ENCODE measurements at regions not wholly inside any gene's neighbourhood (a gene's known extent, or its start where the extent isn't known, plus 50 kb on each side); places are given as distances from the start of the nearest gene placed in this dataset.

DNA sequence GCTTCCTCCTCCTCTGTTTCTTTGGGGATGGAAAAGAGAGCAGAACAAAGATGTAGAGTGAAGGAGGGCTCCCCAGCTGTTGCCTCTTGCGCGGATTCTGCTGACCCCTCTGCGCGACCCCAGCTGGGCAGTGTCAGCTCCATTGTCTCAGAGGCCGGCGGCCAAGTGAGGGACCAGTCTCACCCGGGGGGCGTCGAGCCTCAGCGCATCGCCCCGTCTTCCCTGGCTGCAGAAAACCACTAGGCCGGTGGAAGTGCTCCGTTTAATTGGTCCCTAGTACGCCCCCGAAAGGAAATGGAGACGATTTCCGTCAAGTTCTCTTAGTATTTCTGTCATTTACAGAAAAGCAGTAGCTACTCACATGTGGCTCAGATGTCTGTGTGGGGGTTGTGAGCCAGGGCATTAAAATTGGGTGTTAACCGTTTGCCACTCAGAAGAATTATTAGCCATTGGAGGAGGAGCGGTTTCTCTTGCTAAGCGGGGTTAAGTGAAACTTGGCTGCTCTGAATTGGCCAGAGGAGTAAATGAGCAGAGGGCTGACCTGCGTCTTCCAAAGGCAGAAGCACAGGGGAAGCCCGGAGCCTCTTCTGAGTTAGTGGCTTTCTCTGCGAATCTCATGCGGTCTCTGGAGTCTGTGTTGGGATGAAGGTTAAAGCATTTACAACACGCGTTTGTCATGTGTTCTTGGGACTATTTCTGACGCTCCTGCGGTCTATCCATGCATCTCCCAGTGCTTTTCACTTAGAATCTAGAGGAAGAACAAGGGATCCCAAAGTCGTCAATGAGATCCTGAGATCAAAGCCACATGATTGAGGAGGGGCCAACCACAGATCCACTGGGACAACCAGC lies 132.8 kb upstream of the MYO16 start:
- H3K4me3 ChIP-seq (ENCODE audit: low read depth, low read length), result peak overlapping the region; percentile 33
- no peak for DNase-seq (ENCODE audit: low read depth)

DNA sequence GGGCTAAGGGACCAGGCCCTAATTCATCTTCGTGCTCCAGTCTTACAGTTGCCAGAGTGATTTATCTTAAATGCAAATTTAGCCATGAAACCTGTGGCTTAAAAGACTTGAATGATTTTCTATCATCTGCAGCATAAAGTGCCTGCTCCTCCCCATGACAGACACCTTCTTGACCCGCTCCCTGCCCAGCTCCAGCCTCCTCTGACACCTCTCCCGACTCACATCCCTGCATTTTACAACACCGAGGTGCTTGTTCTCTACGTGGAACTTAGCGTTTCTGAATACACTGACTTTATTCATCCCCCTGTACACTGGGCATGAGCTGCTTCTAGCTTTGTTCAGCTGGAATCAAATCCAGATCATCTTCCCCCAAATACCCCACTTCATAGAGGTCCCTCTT lies 128.7 kb upstream of the MYO16 start:
- DNase-seq (ENCODE audit: low read depth), result no peak
- no peak overlapping the region for H3K4me3 ChIP-seq (ENCODE audit: low read depth, low read length)

DNA sequence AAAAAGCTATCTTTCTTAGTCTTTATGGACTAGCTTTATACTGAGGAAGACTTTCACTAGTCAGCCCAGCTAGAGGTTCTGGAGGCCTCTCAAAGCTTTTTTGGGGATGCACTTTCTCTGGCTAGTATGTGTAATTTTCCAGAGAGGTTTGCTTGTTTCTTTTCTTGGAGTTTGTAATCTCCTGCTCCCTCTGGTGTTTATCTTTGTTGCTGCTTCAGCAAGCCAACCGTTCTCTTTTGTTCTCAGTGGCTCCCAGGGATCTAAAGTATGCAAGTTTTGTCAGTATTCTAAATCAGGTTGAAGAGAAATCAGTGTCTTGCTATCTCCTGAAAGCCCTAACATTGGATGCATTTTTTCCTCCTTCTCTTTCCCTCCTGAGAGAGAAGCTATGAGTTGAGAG lies 121.1 kb upstream of the MYO16 start:
- H3K4me3 ChIP-seq (ENCODE audit: low read depth, low read length), result no peak overlapping the region

DNA sequence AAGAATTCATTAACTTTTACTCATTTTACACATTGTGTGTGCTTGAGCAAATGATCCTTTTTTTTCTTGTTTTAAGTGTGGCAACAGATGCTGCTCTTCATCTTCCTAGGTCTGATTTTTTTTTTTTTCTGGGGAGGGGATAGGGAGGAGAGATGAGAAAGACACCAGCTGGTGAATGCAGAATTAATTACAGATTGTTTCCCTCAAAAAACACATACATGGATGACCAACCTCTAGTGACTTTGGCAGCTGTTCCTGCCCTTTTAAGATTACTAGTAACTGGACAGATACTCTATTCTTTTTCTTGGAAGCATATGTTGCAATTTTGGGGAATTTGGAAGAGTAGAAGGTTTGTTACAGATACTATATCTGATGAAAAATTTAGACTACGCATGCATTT lies 103.6 kb upstream of the MYO16 start:
- H3K4me3 ChIP-seq (ENCODE audit: low read depth, low read length), result no peak overlapping the region

More for the DNA sequence above, 121.1 kb upstream of the MYO16 start:
- no peak for DNase-seq (ENCODE audit: low read depth)

DNA sequence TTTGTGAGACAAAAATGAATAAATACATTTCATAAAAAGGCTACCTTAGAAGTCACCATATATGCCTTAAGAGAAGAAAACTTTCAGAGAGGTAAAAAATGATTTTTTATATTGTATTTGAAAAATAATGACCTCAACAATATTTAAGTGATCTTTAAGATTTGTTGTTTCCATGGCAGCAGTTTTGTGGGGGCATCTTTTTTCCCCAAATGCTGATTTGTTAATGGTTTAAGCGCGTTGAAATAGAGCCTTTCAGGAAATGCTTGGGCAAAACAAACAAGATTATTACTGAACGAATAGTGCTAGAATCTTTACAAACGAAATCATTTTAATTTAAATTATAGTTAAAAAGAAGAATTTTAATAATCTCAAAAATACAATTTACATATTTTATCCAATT lies 103.1 kb upstream of the MYO16 start:
- H3K4me3 ChIP-seq (ENCODE audit: low read depth, low read length), result no peak overlapping the region

More for the DNA sequence above, 103.6 kb upstream of the MYO16 start:
- DNase-seq (ENCODE audit: low read depth), result no peak

DNA sequence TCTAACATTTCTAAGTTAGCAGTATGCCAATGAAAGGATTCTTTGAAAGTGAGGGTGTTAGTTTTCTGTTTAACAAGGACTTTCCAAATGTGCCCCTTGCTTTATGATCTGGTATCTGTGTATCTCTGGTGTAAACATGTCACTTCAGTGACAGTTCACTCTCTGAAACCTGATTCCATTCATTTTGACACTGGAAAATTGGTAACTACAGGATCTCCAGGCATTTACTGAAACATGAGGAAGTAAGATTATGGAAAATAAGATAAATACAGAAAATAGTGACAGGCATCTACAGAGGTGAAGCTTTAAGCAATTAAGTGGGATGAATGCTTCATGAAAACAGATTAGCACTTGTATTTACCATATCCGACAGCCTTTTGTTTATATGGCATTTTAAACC lies 101.6 kb upstream of the MYO16 start:
- no peak overlapping the region for H3K4me3 ChIP-seq (ENCODE audit: low read depth, low read length)
- DNase-seq (ENCODE audit: low read depth), result no peak

More for the DNA sequence above, 103.1 kb upstream of the MYO16 start:
- DNase-seq (ENCODE audit: low read depth), result no peak

DNA sequence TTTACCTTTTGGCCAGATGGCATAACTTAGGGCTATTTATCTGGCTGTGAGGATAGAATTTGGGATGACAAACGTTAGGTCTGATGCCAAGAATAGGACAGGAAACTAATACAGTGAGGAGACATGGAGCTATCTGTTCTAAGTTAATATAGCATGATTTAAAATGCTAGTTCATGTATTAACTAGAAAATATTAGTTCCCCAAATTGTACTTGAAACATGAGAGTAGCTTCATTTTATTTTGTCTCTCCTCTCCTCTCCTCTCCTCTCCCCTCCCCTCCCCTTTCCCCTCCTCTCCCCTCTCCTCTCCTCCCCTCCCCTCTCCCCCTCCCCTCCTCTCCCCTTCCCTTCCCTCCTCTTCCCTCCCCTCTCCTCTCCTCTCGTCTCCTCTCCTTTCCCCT lies 101.1 kb upstream of the MYO16 start:
- no peak for DNase-seq (ENCODE audit: low read depth)
- no peak overlapping the region for H3K4me3 ChIP-seq (ENCODE audit: low read depth, low read length)

DNA sequence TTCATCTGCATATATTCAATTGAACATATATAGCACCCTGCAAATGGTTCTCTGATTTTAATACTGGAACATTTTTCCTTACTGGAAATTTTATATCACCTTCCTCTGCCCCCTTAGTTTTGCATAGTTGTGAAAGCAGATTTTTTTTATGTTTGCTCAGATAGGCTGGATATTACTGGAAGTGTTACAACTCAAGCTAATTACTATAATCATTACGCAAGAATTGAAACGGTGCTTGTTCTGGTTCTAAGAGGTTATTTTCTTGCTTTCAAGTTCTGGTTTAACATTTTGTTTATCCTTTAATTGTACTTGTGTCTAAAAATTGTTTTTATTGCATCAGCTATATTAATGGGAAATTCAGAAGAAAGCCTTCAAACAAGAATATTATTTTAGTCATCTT lies 95.6 kb upstream of the MYO16 start:
- H3K4me3 ChIP-seq (ENCODE audit: low read depth, low read length), result no peak overlapping the region
- DNase-seq (ENCODE audit: low read depth), result no peak

DNA sequence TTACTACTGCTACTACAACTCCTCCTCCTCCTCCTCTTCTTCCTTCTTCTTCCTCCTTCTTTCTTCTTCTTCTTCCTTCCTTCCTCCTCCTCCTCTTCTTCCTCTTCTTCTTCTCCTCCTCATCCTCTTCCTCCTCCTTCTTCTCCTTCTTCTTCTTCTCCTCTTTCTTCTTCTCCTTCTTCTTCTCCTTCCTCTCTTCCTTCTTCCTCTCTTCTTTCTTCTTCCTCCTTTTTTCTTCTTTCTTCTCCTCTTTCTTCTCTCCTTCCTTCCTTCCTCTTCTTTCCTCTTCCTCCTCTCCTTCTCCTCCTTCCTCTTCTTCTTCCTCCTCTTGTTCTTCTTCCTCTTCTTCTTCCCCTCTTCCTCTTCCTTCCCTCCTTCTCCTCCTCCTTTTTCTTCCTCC lies 94.7 kb upstream of the MYO16 start:
- no peak for DNase-seq (ENCODE audit: low read depth)
- H3K4me3 ChIP-seq (ENCODE audit: low read depth, low read length), result no peak overlapping the region

DNA sequence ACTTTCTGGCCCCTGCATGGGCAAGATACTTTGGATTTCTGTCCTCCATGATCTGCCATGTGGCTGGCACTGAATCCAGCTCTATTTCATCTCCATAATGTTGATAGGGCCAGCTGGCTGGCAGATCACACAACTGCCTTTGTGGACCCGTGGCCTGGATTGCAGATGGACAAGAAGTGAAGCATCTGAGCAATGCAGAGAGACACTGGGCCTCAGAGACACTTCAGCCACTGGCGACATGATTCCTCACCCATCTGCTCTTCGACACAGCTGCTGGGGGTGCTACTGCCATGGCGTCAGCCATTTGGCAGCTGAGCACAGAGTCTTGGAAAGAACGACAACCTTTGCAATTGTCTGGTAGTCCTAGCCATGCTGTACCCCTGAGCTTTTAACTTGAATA lies 79.5 kb upstream of the MYO16 start:
- no peak for DNase-seq (ENCODE audit: low read depth)
- no peak overlapping the region for H3K4me3 ChIP-seq (ENCODE audit: low read depth, low read length)

DNA sequence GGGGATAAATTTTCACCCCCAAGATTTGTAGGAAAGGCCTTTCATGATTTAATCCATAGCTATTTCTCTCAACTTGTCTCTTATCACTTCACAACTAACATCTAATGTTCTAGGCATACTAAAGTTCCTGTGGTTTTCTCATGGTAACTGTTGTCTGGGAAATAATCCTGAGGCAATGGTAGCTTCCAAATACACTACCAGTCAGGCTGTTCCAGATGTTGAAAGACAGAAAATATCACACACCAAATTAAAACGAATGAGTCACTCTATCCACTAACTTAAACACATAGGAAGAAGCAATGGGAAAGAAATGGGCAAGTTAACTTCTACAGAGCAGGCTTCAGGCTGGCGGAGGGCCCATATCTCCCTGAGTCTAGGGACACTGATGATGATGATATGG lies 77.7 kb upstream of the MYO16 start:
- no peak overlapping the region for H3K4me3 ChIP-seq (ENCODE audit: low read depth, low read length)
- no peak for DNase-seq (ENCODE audit: low read depth)

DNA sequence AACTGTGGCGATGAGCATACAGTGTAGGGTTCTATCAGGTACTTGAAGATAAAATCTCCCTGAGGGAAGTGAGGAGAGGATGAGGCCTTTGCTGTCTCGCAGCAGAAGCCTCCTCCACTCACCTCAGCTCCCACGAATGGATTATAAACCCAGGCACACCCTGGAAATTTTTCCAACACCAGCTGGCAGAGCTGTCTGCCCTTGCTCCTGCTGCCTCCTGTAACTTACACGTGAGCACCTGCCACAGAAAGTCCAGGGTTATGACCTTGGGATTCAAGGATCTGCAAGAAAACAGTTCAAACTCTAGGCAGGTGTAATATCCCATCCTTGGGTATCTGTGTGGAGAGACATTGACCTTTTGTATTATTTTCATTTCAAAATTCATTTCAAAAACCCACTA lies 70.9 kb upstream of the MYO16 start:
- no peak for DNase-seq (ENCODE audit: low read depth)
- no peak overlapping the region for H3K4me3 ChIP-seq (ENCODE audit: low read depth, low read length)

DNA sequence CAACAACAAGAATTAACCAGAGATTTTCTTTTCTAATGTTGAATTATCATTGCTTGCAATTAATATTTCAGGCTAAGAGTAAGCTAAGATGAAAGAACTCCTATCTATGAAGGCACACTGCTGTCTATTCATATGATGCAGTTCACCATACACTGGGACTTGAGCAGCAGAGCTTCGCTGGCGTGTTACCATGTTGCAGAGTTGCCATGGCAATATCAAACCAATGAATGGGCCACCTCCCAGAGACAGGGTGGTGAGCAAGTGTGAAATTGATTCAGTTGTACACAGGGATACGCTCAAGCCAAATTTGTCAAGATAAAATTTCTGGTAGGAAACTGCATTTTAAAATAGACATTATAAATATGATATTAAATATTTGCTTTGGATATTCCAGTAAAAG lies 69.3 kb upstream of the MYO16 start:
- DNase-seq (ENCODE audit: low read depth), result no peak
- no peak overlapping the region for H3K4me3 ChIP-seq (ENCODE audit: low read depth, low read length)

DNA sequence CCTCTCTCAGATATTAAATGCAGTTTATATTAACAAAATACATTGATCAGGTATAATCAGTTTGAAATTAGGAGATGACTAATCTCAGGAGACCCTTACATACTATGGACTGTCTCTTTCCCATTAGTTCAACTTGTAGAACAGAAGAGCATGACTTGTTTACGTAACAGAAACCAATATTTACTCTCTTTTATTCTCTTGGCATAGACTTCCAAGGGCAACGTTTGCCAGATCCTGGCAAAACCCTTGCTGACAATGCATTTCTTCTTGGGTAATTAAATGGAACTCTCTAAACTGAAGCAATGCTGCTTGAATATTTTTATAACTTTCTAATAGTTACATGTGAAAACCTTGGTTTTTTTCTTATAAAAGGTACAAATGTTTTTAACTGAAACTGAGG lies 68.3 kb upstream of the MYO16 start:
- no peak for DNase-seq (ENCODE audit: low read depth)
- H3K4me3 ChIP-seq (ENCODE audit: low read depth, low read length), result no peak overlapping the region

DNA sequence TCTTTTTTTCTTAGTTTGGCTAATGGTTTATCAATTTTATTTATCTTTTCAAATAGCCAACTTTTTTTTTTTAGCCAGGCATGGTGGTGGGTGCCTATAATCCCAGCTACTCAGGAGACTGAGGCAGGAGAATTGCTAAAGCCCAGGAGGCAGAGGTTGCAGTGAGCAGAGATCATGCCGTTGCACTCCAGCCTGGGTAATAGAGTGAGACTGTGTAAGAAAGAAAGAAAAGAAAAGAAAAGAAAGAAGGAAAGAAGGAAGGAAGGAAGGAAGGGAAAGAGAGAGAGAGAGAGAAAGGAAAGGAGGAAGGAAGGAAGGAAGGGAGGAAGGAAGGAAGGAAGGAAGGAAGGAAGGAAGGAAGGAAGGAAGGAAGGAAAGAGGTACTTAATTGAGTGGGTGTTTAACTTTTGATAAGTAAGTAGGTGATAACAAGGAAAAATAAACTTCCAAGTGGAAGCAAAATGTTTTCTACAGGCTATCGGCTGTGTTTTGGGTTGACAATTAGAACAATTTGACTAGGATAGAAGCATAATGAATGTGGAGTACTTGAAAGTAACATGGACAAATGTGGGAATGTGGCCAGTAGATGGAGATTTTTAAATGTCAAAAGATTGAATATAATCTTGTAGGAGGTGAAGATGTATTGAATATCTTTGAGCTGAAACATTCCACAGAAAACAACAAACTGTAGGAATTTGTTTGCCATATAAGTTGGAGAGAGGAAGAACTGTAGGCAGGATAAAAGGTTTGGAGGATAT lies 62.8 kb upstream of the MYO16 start:
- H3K4me3 ChIP-seq (ENCODE audit: low read depth, low read length), result no peak overlapping the region
- DNase-seq (ENCODE audit: low read depth), result no peak

DNA sequence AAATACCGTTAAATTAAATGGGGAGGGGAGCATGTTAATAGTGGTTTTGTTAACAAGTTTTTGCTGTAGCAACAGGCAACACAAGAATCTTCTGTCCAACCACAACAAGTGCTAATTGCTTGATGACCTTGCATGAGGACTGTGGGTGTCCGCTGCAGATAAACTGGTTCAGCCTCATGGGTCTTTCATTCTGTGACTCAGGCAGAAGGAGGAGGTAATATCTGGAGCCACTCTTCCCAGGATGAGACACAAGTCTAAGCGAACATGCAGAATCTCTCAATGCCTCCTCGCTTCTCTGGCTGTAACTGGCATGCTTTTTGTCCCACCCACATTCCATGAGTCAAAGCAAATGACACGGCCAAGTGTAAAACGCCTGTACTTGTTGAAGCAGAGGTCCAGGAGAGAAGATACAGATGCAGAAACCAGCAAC lies 56.6 kb upstream of the MYO16 start:
- H3K4me3 ChIP-seq (ENCODE audit: low read depth, low read length), result no peak overlapping the region
- DNase-seq (ENCODE audit: low read depth), result no peak

DNA sequence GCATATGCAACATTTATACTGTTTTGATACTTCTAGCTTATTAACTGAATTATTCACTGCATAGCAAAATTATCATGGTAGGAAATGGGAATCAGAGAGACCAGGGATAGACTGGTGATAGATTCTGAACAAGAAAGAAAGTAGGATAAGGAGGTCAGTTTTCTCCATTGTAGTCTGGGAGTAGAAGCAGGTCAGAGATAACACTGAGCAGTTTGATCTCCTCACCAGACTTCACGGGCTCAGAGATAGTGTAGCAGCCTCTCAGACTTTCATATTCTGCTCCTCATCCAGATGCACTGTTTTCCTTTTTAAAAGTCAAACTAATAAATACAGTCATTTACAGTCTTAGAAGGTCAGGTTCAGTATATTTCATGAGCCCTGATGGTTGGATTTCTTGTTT lies 56.0 kb upstream of the MYO16 start:
- DNase-seq (ENCODE audit: low read depth), result no peak
- no peak overlapping the region for H3K4me3 ChIP-seq (ENCODE audit: low read depth, low read length)

DNA sequence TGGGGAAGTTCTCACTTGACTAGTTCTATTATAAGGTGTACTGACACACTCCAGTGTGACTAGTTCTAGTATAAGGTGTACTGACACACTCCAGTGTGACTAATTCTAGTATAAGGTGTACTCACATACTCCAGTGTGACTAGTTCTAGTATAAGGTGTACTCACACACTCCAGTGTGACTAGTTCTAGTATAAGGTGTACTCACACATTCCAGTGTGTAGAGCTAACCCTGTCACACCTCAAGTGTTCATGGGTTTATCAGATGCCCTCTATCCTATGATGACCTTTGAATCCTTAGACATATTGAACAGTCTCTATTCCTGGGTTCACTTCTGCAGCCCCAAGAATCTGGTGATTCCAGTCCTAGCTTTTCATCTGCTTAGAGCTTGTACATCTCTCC lies 54.6 kb upstream of the MYO16 start:
- DNase-seq (ENCODE audit: low read depth), result no peak

DNA sequence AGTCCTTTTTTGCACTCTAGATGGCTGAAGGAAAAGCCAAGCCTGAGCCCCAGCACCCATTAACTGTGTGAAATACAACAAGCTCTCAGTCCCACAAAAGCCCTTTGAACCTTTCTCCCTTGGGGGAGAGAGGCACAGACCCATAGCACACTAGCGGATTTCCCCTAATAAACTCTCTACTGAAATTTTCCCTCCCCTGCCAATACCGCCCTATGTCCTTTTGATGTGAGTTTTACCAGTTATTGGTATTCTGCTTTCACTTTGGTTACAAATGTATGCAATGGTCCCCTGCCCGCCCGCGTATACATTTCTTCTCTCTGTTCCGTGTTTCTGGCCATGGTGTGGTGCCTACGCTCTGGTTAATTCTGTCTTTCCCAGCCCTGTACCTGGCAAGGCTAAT lies 54.0 kb upstream of the MYO16 start:
- no peak overlapping the region for H3K4me3 ChIP-seq (ENCODE audit: low read depth, low read length)
- no peak for DNase-seq (ENCODE audit: low read depth)

More for the DNA sequence above, 54.6 kb upstream of the MYO16 start:
- H3K4me3 ChIP-seq (ENCODE audit: low read depth, low read length), result no peak overlapping the region

All from skeletal muscle cell (primary cell).